DMS153 (cell line): ENCODE measurements at regions not wholly inside any gene's neighbourhood (a gene's known extent, or its start where the extent isn't known, plus 50 kb on each side); places are given as distances from the start of the nearest gene placed in this dataset.
"Not testable (repeated sequence)": the region's sequence is repeated elsewhere in the genome, so short reads cannot be mapped to it uniquely, and the experiment has no call there.

Experiments
- DNase-seq: peaks from one replicate; lab custom pipeline; 2025; lab: John Stamatoyannopoulos, UW

DNA sequence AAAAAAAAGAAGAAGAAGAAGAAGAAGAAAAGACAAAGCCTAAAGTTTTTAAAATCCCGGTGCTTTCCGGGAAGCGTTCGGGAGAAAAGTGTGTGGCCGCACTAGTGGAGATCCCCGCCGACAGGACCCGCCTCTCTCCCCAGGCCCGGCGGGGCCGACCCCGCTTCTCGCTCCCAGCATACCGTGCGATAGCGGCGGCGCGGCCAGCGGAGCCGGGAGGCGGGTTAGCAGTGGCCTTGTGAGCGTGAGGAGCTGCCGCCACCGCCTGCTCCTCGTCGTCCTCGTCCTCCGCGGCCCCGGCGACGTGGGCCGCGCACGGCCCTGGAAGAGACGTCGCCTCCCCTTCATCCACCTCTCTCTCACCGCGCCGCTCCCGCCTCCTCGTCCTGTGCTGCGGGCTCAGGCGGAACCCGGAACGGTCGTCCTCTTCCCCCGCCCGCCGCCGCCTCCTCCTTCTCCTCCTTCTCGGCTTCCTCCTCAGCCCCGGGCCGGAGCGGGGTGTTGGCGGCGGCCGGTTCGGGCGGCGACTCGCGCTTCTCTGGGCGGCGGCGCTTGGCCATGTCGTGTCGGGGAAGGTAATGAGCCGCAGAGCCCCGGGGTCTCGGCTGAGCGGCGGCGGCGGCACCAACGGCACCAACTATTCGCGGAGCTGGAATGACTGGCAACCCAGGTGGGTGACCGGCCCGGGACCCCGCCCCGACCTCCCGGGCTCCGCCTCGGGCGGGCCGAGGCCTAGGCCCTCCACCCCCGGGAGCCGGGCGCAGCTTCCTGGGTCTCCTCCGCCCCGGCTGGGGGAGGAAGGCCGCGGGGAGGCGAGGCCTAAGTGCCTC lies 62.6 kb upstream of the CDR2 start:
- DNase-seq, result peak; percentile 36

DNA sequence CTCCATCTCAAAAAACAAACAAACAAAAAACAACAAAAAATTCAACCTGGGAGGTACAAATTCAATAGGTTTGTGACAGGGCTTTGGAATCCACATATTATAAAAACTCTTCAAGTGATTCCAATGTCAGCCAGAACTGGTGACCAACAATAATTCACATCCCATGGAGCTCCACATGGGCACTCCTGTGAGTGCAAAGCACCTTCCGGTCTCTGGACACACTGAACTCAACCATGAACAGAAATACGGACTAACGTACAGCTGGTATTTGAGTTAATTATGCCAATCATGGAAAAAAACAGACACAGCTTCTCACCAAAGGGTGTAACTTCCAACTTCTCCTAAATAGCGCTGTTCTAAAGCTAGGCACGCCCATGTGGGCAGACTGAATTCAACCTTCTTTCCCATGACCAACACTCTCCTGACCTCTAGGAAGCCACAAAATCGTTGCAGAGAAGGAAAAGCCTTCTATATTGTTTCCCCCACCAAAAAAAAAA lies 62.0 kb upstream of the CDR2 start:
- not testable (repeated sequence) for DNase-seq

DNA sequence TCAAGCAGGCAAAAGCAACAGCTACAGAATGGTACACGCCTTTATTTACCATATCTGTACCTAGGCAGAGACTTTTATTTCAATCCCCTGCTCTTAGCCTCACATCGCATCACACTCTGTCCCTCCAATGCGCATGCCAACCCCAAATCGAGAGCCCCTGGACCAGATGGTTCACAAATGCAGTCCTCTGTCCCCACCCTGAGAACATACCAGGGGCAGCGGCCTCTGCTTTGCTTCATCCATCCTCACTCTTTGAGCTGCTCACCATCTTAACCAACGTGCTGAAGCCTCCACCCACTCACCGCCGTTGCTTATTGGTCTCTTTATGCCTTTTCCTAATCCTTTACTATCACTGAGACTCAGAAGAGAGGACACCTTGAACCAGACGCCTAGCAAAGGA lies 56.9 kb upstream of the CDR2 start:
- DNase-seq, result not testable (repeated sequence)

DNA sequence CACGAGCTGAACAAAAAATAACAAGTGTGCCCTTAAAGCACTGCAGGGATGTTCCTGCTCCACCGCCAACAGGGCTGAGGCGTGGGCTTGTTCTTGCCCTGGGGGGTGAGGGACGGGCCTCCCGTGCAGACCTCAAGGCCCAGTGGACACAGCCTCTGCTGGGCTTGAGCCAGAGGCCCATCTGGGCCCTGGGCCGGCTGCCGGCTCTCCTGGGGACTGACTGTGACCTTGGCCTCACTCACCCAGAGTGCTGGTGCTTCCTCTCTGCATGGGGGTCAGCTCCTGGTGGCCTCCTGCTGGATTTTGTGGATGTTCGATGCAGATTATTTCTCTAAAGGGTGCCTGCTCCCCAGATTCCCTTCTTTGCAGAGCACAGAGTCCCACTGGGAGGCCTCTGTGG lies 54.2 kb upstream of the CDR2 start:
- no peak for DNase-seq

DNA sequence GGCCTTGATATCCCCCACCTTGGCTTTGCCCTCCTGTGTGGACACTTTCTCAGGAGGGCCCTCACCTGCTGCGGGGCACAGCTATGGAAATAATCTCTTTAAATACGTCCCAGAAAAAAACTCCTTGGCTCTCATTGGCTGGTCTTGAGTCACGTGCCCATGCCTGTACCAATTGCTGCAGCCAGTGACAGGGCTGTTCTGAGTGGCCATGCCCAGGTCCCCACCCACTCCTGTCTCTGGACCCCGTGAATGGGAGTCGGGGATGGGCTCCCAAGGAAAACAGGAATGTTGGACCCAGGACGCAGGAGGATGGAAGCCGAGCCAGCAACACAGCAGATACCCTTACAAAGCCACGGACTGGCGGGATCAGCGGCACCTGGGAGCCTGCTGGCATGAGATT lies 53.1 kb upstream of the CDR2 start:
- no peak for DNase-seq

DNA sequence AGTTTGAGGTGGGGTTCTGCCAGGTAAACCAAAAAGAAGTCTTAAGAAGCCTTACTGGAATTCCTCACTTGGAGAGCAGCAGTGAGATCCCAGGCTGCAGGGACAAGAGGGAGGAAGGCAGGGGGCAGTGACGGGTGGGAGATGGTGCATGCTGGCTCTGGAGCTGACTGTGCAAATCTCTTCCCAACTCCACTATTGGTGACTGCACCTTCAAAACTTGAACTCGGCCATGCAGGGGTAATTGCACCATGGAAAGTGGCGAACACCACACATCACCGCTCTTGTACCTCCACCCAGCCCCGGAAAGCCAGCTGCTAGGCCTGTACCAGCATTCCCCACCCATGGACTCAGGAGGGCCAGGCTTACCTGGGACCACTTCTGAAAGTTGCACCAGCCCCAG lies 51.4 kb upstream of the CDR2 start:
- no peak for DNase-seq

DNA sequence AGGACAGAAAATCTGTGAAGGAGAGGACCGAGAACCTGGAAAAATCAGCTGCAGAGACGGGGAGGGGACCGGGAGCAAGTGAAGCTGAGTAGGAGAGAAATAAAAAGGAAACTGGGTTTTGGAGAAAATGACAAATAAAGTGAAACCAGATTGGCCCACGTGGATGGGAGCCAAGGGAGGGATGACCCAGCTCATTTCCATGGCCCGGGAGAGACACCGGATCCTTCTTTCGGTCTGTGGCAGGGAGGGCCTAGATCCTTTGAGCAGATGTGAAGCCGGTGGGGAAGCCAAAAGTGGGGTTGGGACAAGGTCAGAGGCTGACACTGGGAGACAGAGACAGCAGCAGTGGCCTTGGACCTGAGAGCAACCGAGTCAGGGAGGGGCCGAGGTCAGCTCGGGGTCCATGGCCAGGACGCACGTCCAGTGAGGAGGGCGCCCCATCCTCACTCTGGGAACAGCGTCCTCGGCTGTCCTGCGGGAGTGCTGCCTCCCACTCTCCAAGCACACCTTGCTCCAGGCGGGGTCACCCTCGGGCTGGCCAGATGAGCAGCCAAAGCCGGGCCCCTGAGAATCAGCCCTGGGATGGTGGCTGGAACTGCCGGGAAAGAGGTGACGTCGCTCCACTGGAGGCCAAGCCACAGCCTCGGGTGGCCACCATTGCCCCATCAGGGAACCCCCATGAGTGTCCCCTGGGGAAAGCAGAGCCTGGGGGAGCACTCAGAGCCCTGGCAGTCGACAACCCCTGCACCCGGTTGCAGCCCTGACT lies 50.8 kb upstream of the CDR2 start:
- DNase-seq, result no peak

DNA sequence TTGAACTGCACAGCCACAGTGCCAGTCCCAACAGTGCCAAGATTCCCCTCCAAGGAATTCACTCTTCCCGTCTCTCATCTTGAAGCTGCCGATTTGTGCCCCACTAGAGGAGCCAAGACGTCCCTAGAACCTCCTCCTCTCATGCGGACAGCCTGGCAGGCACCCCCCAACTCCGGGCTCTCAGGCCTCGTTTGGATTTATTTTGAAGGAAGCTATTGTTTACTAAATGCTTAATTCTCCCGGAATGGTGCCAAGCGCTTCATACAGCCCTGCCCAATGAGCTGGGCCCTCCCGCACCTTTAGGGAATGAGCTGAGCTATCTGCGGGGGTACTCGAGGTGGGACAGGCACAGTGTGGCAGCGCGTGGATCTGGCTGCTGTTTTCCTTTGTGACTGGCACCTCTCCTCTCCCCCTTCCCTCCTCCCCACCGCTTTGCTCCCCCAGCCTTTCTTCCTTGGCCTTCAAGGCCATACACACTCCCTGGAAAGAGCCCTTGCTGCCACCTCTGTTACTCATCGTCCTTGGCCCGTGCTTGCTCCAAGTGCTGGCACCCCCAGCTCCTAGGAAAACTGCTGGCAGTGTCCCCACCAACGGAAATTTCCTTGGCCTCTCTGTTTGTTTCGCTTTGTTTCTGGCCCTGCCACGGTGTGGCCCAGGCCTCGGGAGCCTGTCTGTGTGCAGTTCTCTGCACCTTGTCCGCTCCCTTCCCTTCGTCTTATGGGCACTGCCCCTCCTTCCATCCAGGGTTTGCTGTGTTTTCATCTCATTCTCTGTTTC lies 49.9 kb upstream of the CDR2 start:
- no peak for DNase-seq
